KOPT-K1 (cell line): ENCODE measurements at regions not wholly inside any gene's neighbourhood (a gene's known extent, or its start where the extent isn't known, plus 50 kb on each side); places are given as distances from the start of the nearest gene placed in this dataset.

ENCODE experiments used
- H3K27ac ChIP-seq: fragments of 200-600 bp; sonication (generic); 2 replicates; pipeline ENCODE4 v1.5.1; 2016; ENCODE audit warnings: antibody characterized with exemption, mild to moderate bottlenecking, low read depth, low read length; ENCODE audit not compliant: poor library complexity, severe bottlenecking
- H3K36me3 ChIP-seq: fragments of 200-600 bp; sonication (generic); 2 replicates; pipeline ENCODE4 v1.5.1; 2017; ENCODE audit warnings: antibody characterized with exemption, mild to moderate bottlenecking, low read length, moderate library complexity; ENCODE audit not compliant: insufficient read depth
- H3K9me3 ChIP-seq: fragments of 200-600 bp; sonication (generic); 2 replicates; pipeline ENCODE4 v1.5.1; 2017; ENCODE audit warnings: antibody characterized with exemption, low read length, mild to moderate bottlenecking; ENCODE audit not compliant: insufficient read depth, poor library complexity, severe bottlenecking

DNA sequence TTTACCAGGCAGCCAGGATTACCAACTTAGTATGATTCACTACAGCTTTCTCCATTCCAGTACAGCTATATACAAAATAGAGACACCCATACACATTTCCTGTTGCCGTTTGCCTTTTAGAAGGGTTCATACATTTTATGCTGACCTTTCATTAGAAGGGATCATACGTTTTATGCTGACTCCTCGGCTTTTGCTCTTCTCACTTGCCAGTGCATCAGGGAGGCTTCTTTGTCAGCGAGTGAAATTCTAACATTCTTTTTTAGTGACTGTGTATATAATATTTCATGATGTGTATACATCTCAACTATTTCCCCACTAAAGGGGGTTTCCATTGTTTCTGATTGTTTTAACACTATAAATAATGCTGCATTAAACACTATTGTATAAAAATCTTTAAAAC, 552.6 kb downstream of the TRIML1 start:
- H3K27ac ChIP-seq, result no peak overlapping the region
- no peaks in the 10 kb centered on the region for H3K9me3 ChIP-seq
- no peaks in the 10 kb centered on the region for H3K36me3 ChIP-seq

DNA sequence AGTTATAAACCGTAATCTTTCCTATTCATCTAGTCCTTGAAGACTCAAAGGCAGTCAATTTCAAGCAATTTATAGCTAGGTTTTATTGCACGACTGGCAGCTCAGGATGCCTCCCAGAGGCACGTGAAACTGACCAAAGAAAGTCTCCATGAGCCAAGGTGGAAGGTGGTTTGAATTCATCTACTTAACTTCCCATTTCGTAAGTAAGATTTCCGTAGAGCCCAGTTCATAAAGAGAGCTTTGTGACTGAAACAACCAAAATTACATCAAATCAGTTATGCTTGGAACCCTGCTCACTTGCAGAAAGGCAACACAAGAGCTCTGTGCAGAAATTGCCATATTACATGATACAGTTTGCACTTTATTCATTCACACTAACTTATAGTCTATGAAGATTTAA, 556.0 kb downstream of the TRIML1 start:
- Histone ChIP-seq H3K27ac (no peak overlapping the region), H3K9me3 (no peaks in the 10 kb centered on the region), H3K36me3 (no peaks in the 10 kb centered on the region)

DNA sequence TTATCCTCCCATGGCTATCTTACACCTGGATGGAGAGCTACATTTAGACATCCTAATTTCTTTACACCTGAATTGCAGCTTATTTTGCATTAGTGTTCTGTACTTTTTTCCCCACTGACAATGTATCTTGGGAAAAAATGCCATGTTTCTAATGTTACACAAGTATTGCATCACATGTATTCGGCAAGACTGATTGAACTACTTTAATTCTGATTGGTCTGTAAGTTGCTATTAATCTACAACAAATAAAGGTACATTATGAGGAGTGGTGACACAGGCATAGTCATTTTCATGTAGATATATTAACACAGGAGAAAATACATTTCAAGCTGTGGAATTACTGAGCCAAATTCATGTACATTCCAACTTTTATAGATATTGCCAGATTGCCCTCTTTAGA, 558.0 kb downstream of the TRIML1 start:
- Histone ChIP-seq H3K36me3 (no peaks in the 10 kb centered on the region), H3K9me3 (no peaks in the 10 kb centered on the region), H3K27ac (no peak overlapping the region)

DNA sequence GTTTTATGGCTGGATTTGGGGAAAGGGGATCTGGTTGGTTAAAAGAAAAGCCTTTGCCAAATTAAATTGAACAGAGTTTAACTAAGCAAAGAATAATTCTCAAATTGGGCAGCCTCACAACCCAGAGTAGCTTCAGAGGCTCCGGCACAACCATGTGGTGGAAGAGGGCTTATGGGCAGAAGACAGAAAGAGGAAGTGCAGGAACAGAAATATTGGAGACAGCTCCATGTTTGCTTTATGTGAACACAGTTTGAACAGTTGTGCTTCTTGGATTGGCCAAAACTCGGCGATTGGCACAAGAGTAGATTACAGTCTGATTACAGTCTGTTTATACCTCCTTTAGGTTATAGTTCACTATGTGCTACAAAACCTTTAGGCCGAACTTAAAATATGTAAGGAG, 562.7 kb downstream of the TRIML1 start:
- Histone ChIP-seq H3K9me3 (no peaks in the 10 kb centered on the region), H3K27ac (no peak overlapping the region)

DNA sequence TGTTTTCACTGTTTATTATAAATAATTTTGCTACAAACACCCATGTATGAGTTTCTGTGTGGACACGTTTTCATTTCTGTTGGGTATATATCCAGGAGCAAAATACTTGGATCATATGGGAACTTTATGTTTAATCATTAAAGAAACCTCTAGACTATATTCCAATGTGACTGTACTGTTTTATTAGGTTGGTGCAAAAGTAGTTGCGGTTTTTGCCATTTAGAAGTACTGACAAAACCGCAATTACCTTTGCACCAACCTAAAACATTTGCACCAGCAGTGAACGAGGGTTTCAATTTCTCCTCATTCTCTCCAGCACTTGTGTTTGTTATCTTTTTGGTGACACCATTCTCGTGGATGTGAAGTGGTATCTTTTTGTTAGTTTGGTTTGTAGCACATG, 565.0 kb downstream of the TRIML1 start:
- H3K27ac ChIP-seq, result no peak overlapping the region
- H3K9me3 ChIP-seq, result no peaks in the 10 kb centered on the region
- H3K36me3 ChIP-seq, result no peaks in the 10 kb centered on the region

More for the DNA sequence above, 562.7 kb downstream of the TRIML1 start:
- no peaks in the 10 kb centered on the region for H3K36me3 ChIP-seq

DNA sequence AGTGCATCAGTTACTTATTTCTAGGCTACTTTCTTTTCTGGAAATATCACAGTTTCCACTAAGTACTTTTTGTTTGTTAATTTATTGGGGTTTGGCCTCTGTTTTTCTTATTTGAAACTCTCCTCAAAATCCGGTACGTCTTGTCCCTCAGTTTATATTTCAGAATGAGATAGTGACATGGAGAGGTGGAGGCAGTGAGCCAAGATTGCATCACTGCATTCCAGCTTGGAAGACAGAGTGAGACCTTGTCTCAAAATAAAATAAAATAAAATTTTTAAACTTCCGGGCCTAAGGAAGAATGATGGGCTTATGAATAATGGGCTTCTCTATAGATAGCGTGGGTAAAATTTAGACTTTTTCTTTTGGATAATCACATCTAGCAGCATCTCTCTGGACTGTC, 567.8 kb downstream of the TRIML1 start:
- H3K9me3 ChIP-seq, result no peaks in the 10 kb centered on the region
- H3K27ac ChIP-seq, result no peak overlapping the region
- H3K36me3 ChIP-seq, result no peaks in the 10 kb centered on the region

DNA sequence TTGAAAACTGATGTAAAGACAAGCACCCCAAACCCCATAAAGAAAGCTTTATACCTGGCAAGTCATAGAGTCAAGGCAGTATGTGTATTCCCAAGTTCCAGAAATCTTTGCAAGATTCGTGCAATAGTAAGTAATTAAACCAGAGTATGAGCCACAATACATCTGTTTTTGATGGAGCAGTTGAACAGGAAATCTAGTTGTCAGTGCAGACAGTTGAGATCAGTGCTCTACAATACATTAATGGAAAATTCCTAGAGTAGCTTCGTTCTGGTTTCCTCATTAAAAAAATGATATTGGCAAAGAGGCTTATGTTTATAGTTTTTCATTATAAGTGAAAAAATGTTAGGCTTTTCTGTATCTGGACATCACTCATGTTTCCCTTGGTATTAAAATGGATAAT, 575.3 kb downstream of the TRIML1 start:
- Histone ChIP-seq H3K27ac (no peak overlapping the region), H3K9me3 (no peaks in the 10 kb centered on the region), H3K36me3 (no peaks in the 10 kb centered on the region)

DNA sequence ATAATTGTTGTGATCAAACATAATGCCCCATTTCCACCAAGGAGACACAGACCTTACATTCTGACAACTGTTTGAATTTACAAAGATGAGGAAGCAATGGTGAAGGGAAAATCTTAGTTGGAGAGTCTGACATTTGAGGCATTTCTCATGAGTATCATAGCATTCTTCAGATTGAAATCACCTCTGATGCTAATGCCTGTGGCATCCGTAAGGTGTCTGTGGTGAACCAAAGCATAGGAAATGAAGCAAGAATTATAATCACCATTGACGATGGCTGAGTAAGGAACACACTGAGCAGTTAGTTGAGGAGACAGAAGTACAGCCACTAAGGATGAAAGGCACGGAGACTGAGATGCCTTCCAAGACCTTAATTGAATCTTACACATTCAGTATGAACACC, 575.7 kb downstream of the TRIML1 start:
- Histone ChIP-seq H3K36me3 (no peaks in the 10 kb centered on the region), H3K27ac (no peak overlapping the region)

DNA sequence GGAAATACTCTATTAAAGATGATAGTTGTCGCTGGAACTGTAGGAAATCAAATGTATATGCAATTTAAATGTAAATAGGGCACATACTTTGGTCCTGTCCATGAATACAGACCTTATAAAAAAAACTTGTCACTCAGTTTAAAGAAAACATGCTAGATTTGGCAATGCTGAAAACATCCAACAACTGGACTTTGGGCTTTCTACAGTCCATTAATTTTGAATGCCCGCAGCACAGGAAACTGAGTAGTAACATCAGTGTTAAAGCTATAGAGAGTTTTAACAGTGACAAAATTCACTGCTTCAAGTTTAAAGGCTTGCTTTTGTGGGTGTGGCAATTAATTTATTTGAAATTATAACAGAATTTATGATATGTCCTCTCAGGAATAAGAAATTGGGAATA, 578.4 kb downstream of the TRIML1 start:
- Histone ChIP-seq H3K9me3 (no peaks in the 10 kb centered on the region), H3K36me3 (no peaks in the 10 kb centered on the region), H3K27ac (no peak overlapping the region)

More for the DNA sequence above, 575.7 kb downstream of the TRIML1 start:
- H3K9me3 ChIP-seq, result no peaks in the 10 kb centered on the region

DNA sequence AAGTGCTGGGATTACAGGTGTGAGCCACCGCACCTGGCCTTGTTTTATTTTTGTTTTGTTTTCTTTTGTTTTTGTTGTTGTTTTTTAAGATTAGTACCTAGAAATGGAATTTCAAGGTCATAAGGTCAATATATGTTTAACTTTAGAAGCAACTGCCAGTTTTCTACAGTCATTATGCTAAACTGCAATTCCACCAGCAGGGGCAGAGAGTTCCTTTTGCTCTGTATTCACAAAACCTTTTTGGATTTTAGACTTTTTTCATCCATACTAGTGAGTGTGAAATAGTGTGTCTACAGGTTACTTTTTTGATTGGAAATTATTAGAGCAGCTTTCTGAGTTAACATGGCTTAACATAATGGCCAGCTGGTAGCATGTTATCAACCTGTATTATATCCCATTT, 580.6 kb downstream of the TRIML1 start:
- no peak overlapping the region for H3K27ac ChIP-seq
- H3K9me3 ChIP-seq, result no peaks in the 10 kb centered on the region
- no peaks in the 10 kb centered on the region for H3K36me3 ChIP-seq

DNA sequence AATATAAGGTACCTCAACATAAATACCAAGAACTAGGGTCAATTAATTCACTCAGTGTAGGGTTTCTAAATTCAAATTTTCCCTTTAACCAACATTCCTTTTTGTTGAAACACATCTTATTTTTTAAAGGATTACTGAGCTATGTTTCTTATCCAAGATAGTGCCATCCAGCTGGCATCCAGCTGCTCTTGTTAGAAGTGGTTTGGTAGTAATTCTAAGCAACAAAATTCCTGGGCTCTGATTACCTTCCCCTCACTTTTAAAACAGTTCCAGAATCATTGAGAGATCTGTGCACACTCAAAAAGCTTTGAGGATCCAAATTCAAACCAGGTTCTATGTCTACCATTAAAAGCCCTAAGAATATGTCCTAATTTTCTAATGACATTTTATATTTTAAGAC, 583.7 kb downstream of the TRIML1 start:
- Histone ChIP-seq H3K36me3 (no peaks in the 10 kb centered on the region), H3K9me3 (no peaks in the 10 kb centered on the region), H3K27ac (no peak overlapping the region)

DNA sequence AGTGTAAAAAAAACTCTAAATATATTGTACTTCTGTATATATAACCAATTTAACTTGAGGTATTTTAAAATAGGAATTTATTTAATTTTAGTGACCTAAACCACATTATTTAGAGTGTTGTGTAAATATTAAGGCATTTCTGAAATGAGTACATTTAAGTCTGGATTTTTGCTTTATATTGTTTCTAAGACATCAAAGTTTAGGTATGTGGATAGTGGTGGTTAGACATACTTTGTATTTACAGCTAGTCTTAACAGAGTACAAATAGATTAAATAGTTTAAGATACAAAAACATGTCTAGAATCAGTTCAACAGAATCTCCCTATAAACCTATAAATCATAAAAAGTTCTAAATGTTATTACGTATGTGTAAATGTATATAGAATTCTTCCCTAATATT, 588.5 kb downstream of the TRIML1 start:
- H3K9me3 ChIP-seq, result no peaks in the 10 kb centered on the region
- H3K27ac ChIP-seq, result no peak overlapping the region
- H3K36me3 ChIP-seq, result no peaks in the 10 kb centered on the region

DNA sequence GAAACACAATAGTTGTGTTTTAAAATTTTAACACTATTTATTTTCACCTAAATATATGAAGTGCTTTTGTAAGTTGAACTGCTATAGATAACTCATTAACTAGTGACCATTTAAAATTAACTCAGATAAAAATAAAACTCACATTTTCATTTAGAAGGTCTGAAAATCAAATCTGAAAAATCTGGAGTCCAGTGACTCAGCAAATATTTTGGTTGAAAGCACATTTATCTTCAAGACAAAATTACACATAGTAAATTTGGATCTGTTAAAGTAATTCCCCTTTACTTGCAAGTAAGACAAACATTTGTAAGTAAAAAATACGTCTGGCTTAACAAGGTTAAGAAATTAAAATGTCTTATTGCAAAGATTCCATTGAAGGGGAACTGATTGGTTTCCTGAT, 589.1 kb downstream of the TRIML1 start:
- peaks cover 2% of the 10 kb centered on the region for H3K9me3 ChIP-seq
- no peaks in the 10 kb centered on the region for H3K36me3 ChIP-seq
- H3K27ac ChIP-seq, result no peak overlapping the region

DNA sequence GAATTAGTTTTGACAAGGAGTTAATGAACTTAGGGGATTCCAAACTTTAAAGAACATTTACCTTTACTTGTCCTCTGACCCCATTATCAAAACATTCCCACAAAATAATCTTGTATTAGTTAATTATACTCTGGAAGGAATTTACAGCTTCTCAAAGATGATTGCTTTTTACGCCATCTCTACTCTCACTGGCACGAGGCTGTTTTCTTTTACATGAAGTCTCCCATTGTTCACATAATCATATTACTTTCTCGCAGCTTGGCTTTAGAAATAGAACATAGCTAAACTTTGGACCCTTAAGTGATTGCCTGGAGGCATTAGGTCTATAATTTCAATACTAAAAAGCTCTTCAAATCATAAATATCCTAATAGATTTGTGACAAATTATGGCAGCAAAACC, 592.9 kb downstream of the TRIML1 start:
- Histone ChIP-seq H3K36me3 (no peaks in the 10 kb centered on the region), H3K9me3 (peaks cover 13% of the 10 kb centered on the region), H3K27ac (no peak overlapping the region)

DNA sequence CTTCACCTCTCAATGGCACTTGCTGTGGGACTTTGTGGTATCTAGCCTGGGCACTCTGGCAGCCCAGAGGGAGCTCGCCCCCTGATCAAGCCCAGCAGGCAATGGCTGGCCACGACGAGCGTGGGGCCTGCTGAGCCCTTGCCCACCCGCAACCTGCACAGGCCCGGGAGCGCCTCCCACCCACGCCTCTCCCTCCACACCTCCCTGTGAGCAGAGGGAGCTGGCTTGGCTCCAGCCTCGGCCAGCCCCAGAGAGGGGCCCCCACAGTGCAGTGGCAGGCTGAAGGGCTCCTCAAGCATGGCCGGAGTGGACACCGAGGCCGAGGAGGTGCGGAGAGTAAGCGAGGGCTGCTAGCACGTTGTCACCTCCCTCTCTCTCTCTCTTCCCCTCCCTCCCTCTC, 595.8 kb downstream of the TRIML1 start:
- H3K9me3 ChIP-seq, result peaks cover 13% of the 10 kb centered on the region
- H3K36me3 ChIP-seq, result no peaks in the 10 kb centered on the region
- H3K27ac ChIP-seq, result no peak overlapping the region

DNA sequence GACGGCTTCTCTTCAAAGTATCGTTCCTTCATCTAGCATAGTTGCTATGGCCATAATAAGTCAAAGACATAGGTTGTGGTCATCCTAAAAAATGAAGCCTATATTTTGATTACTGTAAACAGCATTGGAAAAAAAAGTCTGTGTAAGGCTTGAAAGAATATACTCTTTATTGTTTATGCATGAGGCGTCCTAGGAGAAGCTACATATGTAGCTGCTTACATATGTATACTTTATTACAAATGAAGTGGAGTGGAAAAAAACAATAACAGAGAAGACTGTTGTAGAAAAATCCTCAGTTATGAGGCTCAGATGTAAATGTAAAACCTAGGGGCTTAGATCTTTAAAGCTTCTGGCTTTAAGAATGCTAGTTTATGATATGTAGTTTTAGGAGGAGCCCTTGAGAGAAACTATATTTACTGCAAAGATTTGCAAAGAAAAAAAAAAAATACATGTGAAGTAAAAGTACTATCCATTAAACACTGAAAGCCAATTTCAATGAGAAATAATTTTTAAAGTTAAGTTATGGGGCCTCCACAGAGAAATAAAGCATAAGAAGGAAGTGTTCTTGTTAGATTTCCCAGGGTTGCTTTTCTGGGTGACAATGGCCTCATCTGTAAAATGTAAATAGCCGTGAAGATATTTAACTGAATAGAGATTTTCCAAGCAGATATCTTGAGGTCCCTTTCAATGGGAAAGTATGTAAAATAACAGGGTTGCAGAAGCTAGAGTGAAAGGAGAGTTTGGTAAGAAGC, 598.2 kb downstream of the TRIML1 start:
- Histone ChIP-seq H3K36me3 (no peaks in the 10 kb centered on the region), H3K27ac (no peak overlapping the region), H3K9me3 (peaks cover 13% of the 10 kb centered on the region)
